ENCODE measurements at regions not wholly inside any gene's neighbourhood (a gene's known extent, or its start where the extent isn't known, plus 50 kb on each side); places are given as distances from the start of the nearest gene placed in this dataset.

DNA sequence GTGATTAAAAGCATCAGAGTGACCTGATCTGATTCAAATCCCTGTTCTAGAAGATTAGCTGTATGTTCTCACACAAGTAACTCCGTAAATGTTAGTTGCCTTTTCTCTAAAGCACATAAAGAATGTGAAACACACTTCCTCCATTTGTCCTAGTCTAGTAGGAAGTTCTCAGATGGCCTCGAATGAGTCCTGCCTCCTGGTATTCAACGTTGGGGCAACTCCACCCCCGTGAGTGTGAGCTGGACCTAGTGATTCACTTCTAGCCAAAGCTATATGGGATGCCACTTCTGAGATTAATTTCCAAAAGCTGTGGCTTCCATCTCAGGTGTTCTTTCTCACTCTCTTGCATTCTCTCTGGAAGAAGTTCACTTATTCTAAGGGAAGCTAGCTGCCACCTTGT, 267.6 kb downstream of the GPATCH2 start:
- no peak for ATAC-seq (ENCODE audit: low FRiP score)
- DNase-seq (ENCODE audit: low spot score), result no peak
- no peak for TF ChIP-seq CTCF (IDR thresholded peaks at IDR 0.05)

GRCh38 chr1:217360510-217360909, 270.4 kb downstream of the GPATCH2 start:
- no peak for TF ChIP-seq CTCF (IDR thresholded peaks at IDR 0.05)
- ATAC-seq (ENCODE audit: low FRiP score), result no peak
- DNase-seq (ENCODE audit: low spot score), result no peak

GRCh38 chr1:217354895-217355294, 276.0 kb downstream of the GPATCH2 start:
- DNase-seq (ENCODE audit: low spot score) (no peak), ATAC-seq (ENCODE audit: low FRiP score) (no peak)
- TF ChIP-seq CTCF (IDR thresholded peaks at IDR 0.05), result no peak

DNA sequence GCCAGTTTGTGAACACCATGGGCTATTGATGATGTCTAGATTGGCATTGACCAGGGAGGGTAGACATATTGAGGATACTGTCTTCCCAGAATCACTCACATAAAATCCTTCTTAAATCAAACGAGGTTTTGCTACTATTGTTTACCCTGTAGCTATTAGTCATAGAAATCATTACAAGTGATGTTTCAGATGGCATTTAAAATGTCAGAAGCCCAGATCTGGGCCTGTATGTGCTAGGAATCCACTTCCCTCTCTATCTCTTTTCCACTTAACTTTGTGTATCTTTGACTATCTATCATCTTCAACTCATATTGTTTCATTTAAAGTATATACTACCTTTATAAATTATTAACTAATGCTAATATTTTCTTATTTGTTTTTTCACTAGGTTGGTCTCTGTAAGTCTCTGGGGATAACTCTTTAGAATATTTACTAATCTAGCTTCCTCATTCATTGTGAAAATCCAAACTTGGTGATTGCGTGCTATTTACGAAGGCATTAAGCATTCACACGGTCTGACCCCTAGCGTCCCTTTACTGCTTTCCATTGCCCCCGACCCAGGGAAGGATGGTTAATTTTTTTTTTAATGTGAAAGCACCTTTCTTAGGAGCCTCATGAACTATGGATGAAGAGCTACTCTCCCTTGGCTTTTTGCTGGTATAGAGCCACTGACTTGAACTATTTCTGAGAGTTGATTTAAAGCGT, 281.8 kb downstream of the GPATCH2 start:
- no peak for TF ChIP-seq CTCF (IDR thresholded peaks at IDR 0.05)
- no peak for ATAC-seq (ENCODE audit: low FRiP score)

GRCh38 chr1:217344712-217345111, 286.2 kb downstream of the GPATCH2 start:
- DNase-seq (ENCODE audit: low spot score), result no peak
- ATAC-seq (ENCODE audit: low FRiP score), result no peak
- TF ChIP-seq CTCF (IDR thresholded peaks at IDR 0.05), result no peak

More for the DNA sequence above, 281.8 kb downstream of the GPATCH2 start:
- no peak for DNase-seq (ENCODE audit: low spot score)

DNA sequence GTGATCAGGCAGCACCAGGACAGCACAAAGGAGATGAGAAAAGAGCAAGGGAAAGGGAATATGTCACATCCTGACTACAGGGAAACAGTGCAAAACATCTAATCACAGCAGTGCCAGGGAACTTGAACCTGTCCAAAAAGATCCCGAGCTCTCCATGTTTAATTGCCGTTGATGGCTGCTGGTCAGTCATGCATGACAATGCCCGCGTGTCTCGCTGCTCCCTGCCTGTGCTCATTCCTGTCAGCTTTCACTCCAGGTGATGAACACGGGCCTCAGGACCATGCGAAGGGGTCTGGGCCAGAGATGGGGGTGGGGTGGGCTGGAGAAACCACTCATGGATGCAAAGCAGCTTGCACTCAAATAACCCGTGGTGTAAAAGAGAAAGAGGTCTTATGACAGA, 287.0 kb downstream of the GPATCH2 start:
- ATAC-seq (ENCODE audit: low FRiP score), result no peak
- no peak for DNase-seq (ENCODE audit: low spot score)
- no peak for TF ChIP-seq CTCF (IDR thresholded peaks at IDR 0.05)

DNA sequence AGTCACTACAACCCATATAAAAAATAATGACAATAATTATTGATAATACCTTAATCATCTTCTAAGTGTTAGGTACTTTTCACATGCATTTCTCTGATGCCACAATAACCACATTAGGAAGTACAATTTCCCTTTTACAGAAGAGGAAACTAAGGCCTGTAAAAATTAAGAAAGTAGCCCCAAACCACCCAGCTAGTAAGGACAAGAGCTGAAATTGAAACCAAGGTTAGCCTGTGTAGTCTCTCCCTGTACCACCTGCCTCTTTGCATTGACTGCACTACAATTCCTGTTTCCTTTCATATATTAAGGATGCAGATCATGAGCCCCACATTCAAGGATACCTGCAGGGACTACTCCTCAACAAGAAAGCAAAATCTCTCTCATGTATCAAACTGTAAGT, 288.8 kb downstream of the GPATCH2 start:
- ATAC-seq (ENCODE audit: low FRiP score) (no peak), DNase-seq (ENCODE audit: low spot score) (no peak)
- TF ChIP-seq CTCF (IDR thresholded peaks at IDR 0.05), result no peak

All from omental fat pad (tissue), 3 donors.